Uterus (tissue), 3 donors: ENCODE measurements at regions not wholly inside any gene's neighbourhood (a gene's known extent, or its start where the extent isn't known, plus 50 kb on each side); places are given as distances from the start of the nearest gene placed in this dataset.

Experiments used
- DNase-seq, 2 donors: peaks; one replicate each; pipeline ENCODE4 v3.0.0-alpha.2; 2019 to 2020
- H3K27ac ChIP-seq, 2 donors: fragments of 200-600 bp; sonication (generic); 1 replicate in 1 of 2; 2 replicates in 1 of 2; pipeline ENCODE4 v1.5.1; 2016 to 2018
- H3K27me3 ChIP-seq, 2 donors: fragments of 200-600 bp; sonication (generic); one replicate each; pipeline ENCODE4 v1.5.1; 2018 to 2019; ENCODE audit warnings: control low read depth in 1 of 2
- H3K36me3 ChIP-seq, 2 donors: fragments of 200-600 bp; sonication (generic); one replicate each; pipeline ENCODE4 v1.5.1; 2019; ENCODE audit warnings: control low read depth in 1 of 2
- H3K4me1 ChIP-seq, 2 donors: fragments of 200-600 bp; sonication (generic); one replicate each; pipeline ENCODE4 v1.5.1; 2018 to 2019; ENCODE audit warnings: control low read depth in 1 of 2
- H3K4me3 ChIP-seq, 2 donors: fragments of 200-600 bp; sonication (generic); 1 replicate in 1 of 2; 2 replicates in 1 of 2; pipeline ENCODE4 v1.5.1; 2018 to 2019; ENCODE audit warnings: mild to moderate bottlenecking in 1 of 2
- H3K9me3 ChIP-seq, 2 donors: fragments of 200-600 bp; sonication (generic); one replicate each; pipeline ENCODE4 v1.5.1; 2019; ENCODE audit warnings: control low read depth in 1 of 2
- POLR2A ChIP-seq, 2 donors: fragments of 450-650 bp; IDR thresholded peaks; one replicate each; pipeline ENCODE4 v1.6.1; 2016; ENCODE audit warnings: antibody characterized with exemption in 2 of 2, mild to moderate bottlenecking in 1 of 2, moderate library complexity in 1 of 2
- intact Hi-C: fragments of 100-400 bp; cut with DNase I; formaldehyde crosslinking; loops from one replicate; pipeline ENCODE4 v1.15.1; 2023; ENCODE audit warnings: low total_unique reads
- TF ChIP-seq, protein P1 (sequence below), 4 experiments: fragments of 200-600 bp in 2 of 4; fragments of 450-650 bp in 2 of 4; sonication (generic) in 2 of 4; IDR thresholded peaks; one replicate each; pipeline ENCODE4 v1.5.1; 2016 to 2019; ENCODE audit warnings: antibody characterized with exemption in 4 of 4, mild to moderate bottlenecking in 2 of 4, moderate library complexity in 1 of 4
- donor health status: DM: yes; HTN: yes; CAD: no.

GRCh38 chr3:28601291-28601690 is 252.7 kb upstream of the AZI2 start:
- Histone ChIP-seq H3K9me3 (no peaks in the 10 kb centered on the region), H3K4me3 (no peak overlapping the region), H3K27me3 (no peaks in the 10 kb centered on the region), H3K27ac (no peak overlapping the region), H3K4me1 (no peaks in the 10 kb centered on the region), H3K36me3 (no peaks in the 10 kb centered on the region)
- intact Hi-C loops = no loop called here
- TF ChIP-seq, protein P1, sequence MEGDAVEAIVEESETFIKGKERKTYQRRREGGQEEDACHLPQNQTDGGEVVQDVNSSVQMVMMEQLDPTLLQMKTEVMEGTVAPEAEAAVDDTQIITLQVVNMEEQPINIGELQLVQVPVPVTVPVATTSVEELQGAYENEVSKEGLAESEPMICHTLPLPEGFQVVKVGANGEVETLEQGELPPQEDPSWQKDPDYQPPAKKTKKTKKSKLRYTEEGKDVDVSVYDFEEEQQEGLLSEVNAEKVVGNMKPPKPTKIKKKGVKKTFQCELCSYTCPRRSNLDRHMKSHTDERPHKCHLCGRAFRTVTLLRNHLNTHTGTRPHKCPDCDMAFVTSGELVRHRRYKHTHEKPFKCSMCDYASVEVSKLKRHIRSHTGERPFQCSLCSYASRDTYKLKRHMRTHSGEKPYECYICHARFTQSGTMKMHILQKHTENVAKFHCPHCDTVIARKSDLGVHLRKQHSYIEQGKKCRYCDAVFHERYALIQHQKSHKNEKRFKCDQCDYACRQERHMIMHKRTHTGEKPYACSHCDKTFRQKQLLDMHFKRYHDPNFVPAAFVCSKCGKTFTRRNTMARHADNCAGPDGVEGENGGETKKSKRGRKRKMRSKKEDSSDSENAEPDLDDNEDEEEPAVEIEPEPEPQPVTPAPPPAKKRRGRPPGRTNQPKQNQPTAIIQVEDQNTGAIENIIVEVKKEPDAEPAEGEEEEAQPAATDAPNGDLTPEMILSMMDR (IDR thresholded peaks at IDR 0.05) = no peak
- no peak for TF ChIP-seq POLR2A (IDR thresholded peaks at IDR 0.05)
- DNase-seq = no peak

GRCh38 chr3:28606283-28606682 is 257.7 kb upstream of the AZI2 start:
- Histone ChIP-seq H3K27ac (no peak overlapping the region), H3K36me3 (no peaks in the 10 kb centered on the region), H3K9me3 (no peaks in the 10 kb centered on the region), H3K27me3 (no peaks in the 10 kb centered on the region), H3K4me3 (no peak overlapping the region), H3K4me1 (no peaks in the 10 kb centered on the region)
- intact Hi-C loops = no loop called here
- no peak for DNase-seq
- no peak for TF ChIP-seq POLR2A (IDR thresholded peaks at IDR 0.05)
- TF ChIP-seq, protein P1 (IDR thresholded peaks at IDR 0.05) = no peak

- Histone ChIP-seq H3K27me3 (no peaks in the 10 kb centered on the region), H3K4me1 (no peaks in the 10 kb centered on the region), H3K4me3 (no peak overlapping the region), H3K36me3 (no peaks in the 10 kb centered on the region), H3K9me3 (no peaks in the 10 kb centered on the region), H3K27ac (no peak overlapping the region)
- TF ChIP-seq POLR2A (IDR thresholded peaks at IDR 0.05) = no peak
- TF ChIP-seq, protein P1 (IDR thresholded peaks at IDR 0.05) = no peak
- intact Hi-C loops = no loop called here
- DNase-seq = no peak
These were observed 263.6 kb upstream of the AZI2 start for GRCh38 chr3:28612232-28612631.

DNA sequence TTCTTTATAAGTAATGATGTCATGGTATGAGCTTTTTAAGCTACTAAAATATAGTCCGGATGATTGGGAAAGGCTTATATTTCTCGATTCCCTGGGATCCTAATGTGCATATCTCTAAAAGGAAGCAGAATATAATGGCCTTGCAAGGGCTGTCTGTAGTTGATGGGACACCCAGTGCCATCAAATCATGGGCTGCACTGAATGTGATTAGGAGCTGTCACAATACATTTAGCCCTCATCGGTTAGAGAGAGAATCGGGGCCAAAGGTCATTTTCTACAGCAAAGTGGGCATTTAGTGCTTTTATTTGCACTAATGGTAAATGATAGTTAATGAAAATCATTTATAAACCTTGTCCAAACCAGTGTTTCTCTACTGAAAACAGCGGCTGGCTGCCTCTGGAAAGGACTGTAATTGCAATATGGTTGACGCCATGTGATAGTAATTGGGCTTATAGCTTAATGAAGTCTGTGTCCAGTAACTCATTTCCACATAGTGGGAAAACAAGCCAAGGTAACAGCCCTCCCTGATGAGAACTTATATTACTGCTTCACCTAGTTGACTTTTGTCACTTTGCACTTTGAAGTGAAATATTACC is 265.0 kb upstream of the AZI2 start:
- Histone ChIP-seq H3K27me3 (no peaks in the 10 kb centered on the region), H3K27ac (no peak overlapping the region), H3K4me1 (no peaks in the 10 kb centered on the region), H3K9me3 (no peaks in the 10 kb centered on the region), H3K4me3 (no peak overlapping the region), H3K36me3 (no peaks in the 10 kb centered on the region)
- no peak for DNase-seq
- TF ChIP-seq, protein P1 (IDR thresholded peaks at IDR 0.05) = no peak
- TF ChIP-seq POLR2A (IDR thresholded peaks at IDR 0.05) = no peak
- intact Hi-C loops = no loop called here

- intact Hi-C loops = no loop called here
- Histone ChIP-seq H3K4me3 (no peak overlapping the region), H3K27me3 (no peaks in the 10 kb centered on the region), H3K27ac (no peak overlapping the region), H3K9me3 (no peaks in the 10 kb centered on the region), H3K4me1 (no peaks in the 10 kb centered on the region), H3K36me3 (no peaks in the 10 kb centered on the region)
- TF ChIP-seq POLR2A (IDR thresholded peaks at IDR 0.05) = no peak
- TF ChIP-seq, protein P1 (IDR thresholded peaks at IDR 0.05) = no peak
- DNase-seq = no peak
These were observed 266.4 kb upstream of the AZI2 start for GRCh38 chr3:28615071-28615470.
